ENCODE measurements at regions not wholly inside any gene's neighbourhood (a gene's known extent, or its start where the extent isn't known, plus 50 kb on each side); places are given as distances from the start of the nearest gene placed in this dataset.

GRCh38 chr6:168247443-168248147 is 72.0 kb downstream of the DACT2 start:
- TF ChIP-seq, protein P1, sequence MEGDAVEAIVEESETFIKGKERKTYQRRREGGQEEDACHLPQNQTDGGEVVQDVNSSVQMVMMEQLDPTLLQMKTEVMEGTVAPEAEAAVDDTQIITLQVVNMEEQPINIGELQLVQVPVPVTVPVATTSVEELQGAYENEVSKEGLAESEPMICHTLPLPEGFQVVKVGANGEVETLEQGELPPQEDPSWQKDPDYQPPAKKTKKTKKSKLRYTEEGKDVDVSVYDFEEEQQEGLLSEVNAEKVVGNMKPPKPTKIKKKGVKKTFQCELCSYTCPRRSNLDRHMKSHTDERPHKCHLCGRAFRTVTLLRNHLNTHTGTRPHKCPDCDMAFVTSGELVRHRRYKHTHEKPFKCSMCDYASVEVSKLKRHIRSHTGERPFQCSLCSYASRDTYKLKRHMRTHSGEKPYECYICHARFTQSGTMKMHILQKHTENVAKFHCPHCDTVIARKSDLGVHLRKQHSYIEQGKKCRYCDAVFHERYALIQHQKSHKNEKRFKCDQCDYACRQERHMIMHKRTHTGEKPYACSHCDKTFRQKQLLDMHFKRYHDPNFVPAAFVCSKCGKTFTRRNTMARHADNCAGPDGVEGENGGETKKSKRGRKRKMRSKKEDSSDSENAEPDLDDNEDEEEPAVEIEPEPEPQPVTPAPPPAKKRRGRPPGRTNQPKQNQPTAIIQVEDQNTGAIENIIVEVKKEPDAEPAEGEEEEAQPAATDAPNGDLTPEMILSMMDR (IDR thresholded peaks at IDR 0.05) = no peak
- Mint-ChIP-seq H3K27ac (ENCODE audit: unreplicated experiment) (peak overlapping the region; percentile 10), H3K9me3 (ENCODE audit: unreplicated experiment) (no peaks in the 10 kb centered on the region), H3K4me3 (ENCODE audit: unreplicated experiment) (no peak overlapping the region), H3K4me1 (ENCODE audit: unreplicated experiment) (peaks cover 14% of the 10 kb centered on the region), H3K27me3 (ENCODE audit: unreplicated experiment) (peaks cover 32% of the 10 kb centered on the region), H3K36me3 (ENCODE audit: unreplicated experiment) (no peaks in the 10 kb centered on the region)
- no peak for DNase-seq (ENCODE audit: extremely low spot score, unreplicated experiment)

DNA sequence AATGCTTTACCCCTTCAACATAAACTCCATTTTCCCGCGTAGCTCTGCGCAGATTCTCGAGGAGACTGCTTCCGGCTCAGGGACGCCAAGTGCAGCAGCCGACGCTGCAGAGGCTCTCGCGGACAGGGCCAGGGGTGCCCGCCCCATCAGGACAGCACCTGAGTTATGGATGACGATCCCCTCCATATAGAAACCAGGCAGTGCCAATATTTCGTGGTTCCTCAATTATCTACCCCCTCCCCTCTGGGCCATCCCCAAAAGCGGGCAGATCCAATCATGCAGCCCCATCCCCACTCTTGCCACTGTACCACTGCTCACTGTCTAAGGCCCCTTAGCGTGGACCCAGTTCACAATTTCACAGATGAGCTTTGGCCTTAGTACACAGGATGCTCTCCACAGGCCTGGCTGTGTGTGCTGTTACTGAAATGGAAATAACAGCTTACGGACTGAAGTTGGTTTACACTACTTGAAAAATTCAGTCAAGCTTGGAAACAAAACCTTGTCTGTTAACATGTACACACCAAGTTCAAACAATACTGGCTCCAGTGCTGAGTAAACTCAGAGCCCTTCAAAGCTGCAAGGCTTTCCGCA is 74.5 kb downstream of the DACT2 start:
- Mint-ChIP-seq H3K36me3 (ENCODE audit: unreplicated experiment) (no peaks in the 10 kb centered on the region), H3K27me3 (ENCODE audit: unreplicated experiment) (peaks cover 21% of the 10 kb centered on the region), H3K9me3 (ENCODE audit: unreplicated experiment) (no peaks in the 10 kb centered on the region), H3K4me3 (ENCODE audit: unreplicated experiment) (no peak overlapping the region), H3K4me1 (ENCODE audit: unreplicated experiment) (peaks cover 22% of the 10 kb centered on the region), H3K27ac (ENCODE audit: unreplicated experiment) (no peak overlapping the region)
- no peak for DNase-seq (ENCODE audit: extremely low spot score, unreplicated experiment)
- TF ChIP-seq, protein P1 (IDR thresholded peaks at IDR 0.05) = no peak

- Mint-ChIP-seq H3K4me1 (ENCODE audit: unreplicated experiment) (peaks cover 30% of the 10 kb centered on the region), H3K4me3 (ENCODE audit: unreplicated experiment) (no peak overlapping the region), H3K9me3 (ENCODE audit: unreplicated experiment) (no peaks in the 10 kb centered on the region), H3K27ac (ENCODE audit: unreplicated experiment) (no peak overlapping the region), H3K36me3 (ENCODE audit: unreplicated experiment) (no peaks in the 10 kb centered on the region), H3K27me3 (ENCODE audit: unreplicated experiment) (peaks cover 11% of the 10 kb centered on the region)
- DNase-seq (ENCODE audit: extremely low spot score, unreplicated experiment) = no peak
- TF ChIP-seq, protein P1 (IDR thresholded peaks at IDR 0.05) = no peak
These were observed 75.7 kb downstream of the DACT2 start for GRCh38 chr6:168243812-168244376.

GRCh38 chr6:168242940-168243225 is 76.7 kb downstream of the DACT2 start:
- H3K27ac Mint-ChIP-seq (ENCODE audit: unreplicated experiment) = no peak overlapping the region
- TF ChIP-seq, protein P1 (IDR thresholded peaks at IDR 0.05) = no peak
- no peaks in the 10 kb centered on the region for H3K9me3 Mint-ChIP-seq (ENCODE audit: unreplicated experiment)
- no peak for DNase-seq (ENCODE audit: extremely low spot score, unreplicated experiment)
- no peaks in the 10 kb centered on the region for H3K36me3 Mint-ChIP-seq (ENCODE audit: unreplicated experiment)
- H3K4me1 Mint-ChIP-seq (ENCODE audit: unreplicated experiment) = peaks cover 29% of the 10 kb centered on the region
- peaks cover 5% of the 10 kb centered on the region for H3K27me3 Mint-ChIP-seq (ENCODE audit: unreplicated experiment)
- H3K4me3 Mint-ChIP-seq (ENCODE audit: unreplicated experiment) = no peak overlapping the region

DNA sequence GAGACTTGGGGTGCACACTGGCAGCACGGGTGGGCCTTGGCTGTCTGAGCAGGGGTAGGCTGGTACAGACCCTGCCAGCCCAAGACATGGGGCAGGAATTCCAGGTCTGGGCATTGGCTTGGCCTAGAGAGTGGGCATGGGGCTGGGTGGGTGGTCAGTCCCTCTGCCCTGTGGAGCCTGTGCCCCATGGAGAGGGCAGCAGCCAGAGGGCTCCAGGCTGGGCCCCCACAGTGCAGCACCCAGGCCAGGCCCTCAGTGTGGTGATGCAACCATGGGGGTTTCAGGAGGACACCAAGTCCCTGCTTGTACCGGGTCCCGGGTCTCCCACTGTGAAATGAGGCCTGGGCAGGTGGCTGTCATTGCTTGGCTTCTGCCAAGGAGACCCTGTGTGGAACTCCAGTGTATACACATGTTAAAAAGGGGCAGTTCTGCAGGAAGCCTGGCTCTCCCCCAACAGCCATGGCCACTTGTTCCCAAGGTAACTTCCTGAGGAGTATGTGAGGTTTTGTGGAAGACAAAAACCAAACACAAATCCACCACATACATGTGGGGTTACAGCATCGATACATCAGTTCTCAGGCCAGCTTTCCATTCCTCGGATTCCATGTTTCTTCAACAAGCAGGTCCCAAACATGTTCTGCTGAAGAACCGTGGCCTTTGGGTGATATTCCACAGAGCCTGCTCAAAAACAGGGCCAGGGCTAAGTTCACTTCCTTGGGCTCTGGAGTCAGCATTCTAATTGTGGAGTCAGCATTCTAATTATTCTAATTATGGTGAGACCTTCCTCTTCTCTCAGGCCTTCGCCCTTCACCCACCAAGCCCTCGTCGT is 77.3 kb downstream of the DACT2 start:
- no peaks in the 10 kb centered on the region for H3K36me3 Mint-ChIP-seq (ENCODE audit: unreplicated experiment)
- peaks cover 24% of the 10 kb centered on the region for H3K4me1 Mint-ChIP-seq (ENCODE audit: unreplicated experiment)
- peaks cover 5% of the 10 kb centered on the region for H3K27me3 Mint-ChIP-seq (ENCODE audit: unreplicated experiment)

More for the DNA sequence above, 77.3 kb downstream of the DACT2 start:
- TF ChIP-seq, protein P1 (IDR thresholded peaks at IDR 0.05) = no peak
- Mint-ChIP-seq H3K27ac (ENCODE audit: unreplicated experiment) (no peak overlapping the region), H3K4me3 (ENCODE audit: unreplicated experiment) (no peak overlapping the region), H3K9me3 (ENCODE audit: unreplicated experiment) (no peaks in the 10 kb centered on the region)
- DNase-seq (ENCODE audit: extremely low spot score, unreplicated experiment) = no peak
